GM10248 (cell line): ENCODE measurements at regions not wholly inside any gene's neighbourhood (a gene's known extent, or its start where the extent isn't known, plus 50 kb on each side); places are given as distances from the start of the nearest gene placed in this dataset.

Experiments used
- CTCF ChIA-PET: fragments of 300-600 bp; sonication (Branson Sonifier 250); formaldehyde crosslinking; extraction: SDS; loops from one replicate; lab custom pipeline; 2021; ENCODE audit warnings: antibody characterized with exemption; lab: Yijun Ruan, JAX
- POLR2A ChIA-PET: fragments of 350-650 bp; sonication (Branson Sonifier 250); formaldehyde crosslinking; extraction: SDS; loops from one replicate; lab custom pipeline; 2020; ENCODE audit warnings: antibody characterized with exemption; lab: Yijun Ruan, JAX
- DNase-seq: peaks from one replicate; pipeline ENCODE4 v3.0.0; 2012; ENCODE audit errors: extremely low spot score
- TF ChIP-seq, protein P1 (sequence below): IDR thresholded peaks from 2 replicates; pipeline ENCODE4 v1.5.1; 2012; ENCODE audit warnings: mild to moderate bottlenecking, low read depth; ENCODE audit errors: extremely low read depth, missing control alignments, control extremely low read depth

DNA sequence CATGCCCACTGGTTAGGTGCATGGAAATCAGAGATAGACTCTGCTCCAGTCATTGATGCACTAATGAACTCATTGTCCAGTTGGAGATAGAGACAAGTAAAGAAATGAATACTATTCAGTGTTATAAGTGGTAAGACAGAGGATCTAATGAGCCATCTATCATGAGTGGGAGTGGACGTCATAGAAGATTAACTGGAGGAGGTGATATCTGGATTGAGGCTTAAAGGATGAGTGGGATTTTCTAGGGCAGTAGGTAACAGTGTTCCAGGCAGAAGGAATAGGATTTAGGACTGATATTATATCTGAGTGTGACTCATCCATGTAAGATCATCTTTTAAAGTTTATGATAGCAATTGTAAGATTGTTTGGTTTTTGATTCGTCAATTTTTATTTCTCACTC, 152.2 kb upstream of the CSNK1A1L start:
- CTCF ChIA-PET = no interaction called here
- POLR2A ChIA-PET = no interaction called here
- TF ChIP-seq, protein P1, sequence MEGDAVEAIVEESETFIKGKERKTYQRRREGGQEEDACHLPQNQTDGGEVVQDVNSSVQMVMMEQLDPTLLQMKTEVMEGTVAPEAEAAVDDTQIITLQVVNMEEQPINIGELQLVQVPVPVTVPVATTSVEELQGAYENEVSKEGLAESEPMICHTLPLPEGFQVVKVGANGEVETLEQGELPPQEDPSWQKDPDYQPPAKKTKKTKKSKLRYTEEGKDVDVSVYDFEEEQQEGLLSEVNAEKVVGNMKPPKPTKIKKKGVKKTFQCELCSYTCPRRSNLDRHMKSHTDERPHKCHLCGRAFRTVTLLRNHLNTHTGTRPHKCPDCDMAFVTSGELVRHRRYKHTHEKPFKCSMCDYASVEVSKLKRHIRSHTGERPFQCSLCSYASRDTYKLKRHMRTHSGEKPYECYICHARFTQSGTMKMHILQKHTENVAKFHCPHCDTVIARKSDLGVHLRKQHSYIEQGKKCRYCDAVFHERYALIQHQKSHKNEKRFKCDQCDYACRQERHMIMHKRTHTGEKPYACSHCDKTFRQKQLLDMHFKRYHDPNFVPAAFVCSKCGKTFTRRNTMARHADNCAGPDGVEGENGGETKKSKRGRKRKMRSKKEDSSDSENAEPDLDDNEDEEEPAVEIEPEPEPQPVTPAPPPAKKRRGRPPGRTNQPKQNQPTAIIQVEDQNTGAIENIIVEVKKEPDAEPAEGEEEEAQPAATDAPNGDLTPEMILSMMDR = no peak
- no peak for DNase-seq

DNA sequence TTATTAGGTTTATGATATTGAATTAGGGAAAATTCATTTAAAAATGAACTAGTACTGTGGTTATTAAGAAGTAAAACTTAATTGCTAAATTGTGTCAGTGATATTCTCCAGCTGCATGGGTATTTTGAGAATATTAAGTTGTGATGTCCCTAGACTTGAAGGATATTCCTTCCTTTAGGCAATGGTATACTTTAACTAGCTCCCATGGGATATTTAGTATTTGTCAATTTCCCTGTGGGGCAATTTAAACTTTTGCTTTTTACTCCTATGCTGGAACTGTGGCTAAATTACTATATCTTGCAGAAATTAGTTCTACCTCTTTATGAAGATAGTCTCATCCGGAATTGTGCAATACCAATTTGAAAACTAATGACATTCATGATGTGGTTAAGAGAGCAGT, 151.6 kb upstream of the CSNK1A1L start:
- TF ChIP-seq, protein P1 = no peak
- ChIA-PET CTCF (no interaction called here), POLR2A (no interaction called here)
- no peak for DNase-seq

DNA sequence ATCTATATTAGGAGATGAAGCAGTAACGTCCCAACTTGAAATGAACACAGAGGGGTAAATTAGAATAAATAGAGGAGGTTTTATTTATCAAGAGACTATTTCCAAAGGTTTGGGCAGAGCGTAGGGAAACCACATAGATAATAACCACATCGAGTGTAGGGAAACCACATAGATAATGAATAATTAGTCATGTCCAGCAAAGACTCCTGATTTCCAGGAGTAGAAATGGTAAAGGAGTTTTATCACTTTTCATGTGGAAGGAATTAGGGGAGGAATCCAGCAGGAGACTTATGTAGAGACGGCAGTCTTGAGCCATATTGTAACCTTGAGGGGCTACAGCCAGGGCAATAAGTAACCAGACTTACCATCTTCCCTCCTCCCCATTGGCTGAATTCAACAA, 136.3 kb upstream of the CSNK1A1L start:
- ChIA-PET CTCF (no interaction called here), POLR2A (no interaction called here)
- TF ChIP-seq, protein P1 = no peak
- DNase-seq = no peak

DNA sequence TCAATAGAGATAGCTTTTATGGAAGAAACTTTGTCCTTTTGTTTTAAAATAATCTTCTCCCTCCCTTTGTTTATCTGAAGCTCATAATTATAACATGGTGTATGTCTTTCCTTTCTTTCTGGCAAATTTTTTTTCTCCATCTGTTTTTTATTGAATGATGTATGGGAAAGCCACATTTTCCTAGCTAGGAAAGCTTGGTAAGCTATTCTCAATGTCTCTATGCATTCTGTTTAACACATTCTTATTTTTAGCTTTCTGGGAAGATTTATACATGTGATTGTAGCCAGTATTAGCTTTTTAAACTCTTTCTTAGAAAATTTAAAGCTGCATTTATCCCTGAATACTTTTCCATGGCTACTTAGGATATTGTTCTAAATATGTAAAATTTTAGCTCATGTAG, 124.9 kb upstream of the CSNK1A1L start:
- TF ChIP-seq, protein P1 = no peak
- DNase-seq = no peak
- POLR2A ChIA-PET = no interaction called here
- CTCF ChIA-PET = interaction anchor here (1.0 to 2.0 kb wide), 4 partner anchors 9 to 23 kb away, joined by 3 to 6 read pairs (median 4); no protein-coding TSS in a partner anchor

DNA sequence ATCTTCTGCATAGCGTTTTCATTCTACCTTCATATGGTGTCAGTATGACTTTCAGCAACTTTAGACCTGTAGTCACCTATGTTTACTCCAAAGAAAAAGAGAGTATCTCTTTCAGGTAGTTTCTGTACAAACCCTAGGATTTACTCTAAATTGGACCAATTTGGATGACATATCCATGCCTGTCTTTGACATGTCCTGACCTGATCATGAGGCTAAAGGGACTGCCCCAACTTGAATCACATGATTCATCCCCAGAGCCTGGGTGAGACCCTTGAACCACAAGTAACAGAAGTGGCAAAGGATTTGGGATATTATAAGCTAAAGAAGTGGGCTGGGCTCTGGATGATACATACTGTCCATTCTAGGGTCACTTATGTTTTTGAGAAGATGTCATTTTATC, 124.5 kb upstream of the CSNK1A1L start:
- CTCF ChIA-PET = interaction anchor here (1.7 to 2.0 kb wide), 3 partner anchors 10 to 14 kb away, joined by 4 to 6 read pairs (median 4); no protein-coding TSS in a partner anchor
- POLR2A ChIA-PET = no interaction called here
- TF ChIP-seq, protein P1 = no peak
- no peak for DNase-seq

DNA sequence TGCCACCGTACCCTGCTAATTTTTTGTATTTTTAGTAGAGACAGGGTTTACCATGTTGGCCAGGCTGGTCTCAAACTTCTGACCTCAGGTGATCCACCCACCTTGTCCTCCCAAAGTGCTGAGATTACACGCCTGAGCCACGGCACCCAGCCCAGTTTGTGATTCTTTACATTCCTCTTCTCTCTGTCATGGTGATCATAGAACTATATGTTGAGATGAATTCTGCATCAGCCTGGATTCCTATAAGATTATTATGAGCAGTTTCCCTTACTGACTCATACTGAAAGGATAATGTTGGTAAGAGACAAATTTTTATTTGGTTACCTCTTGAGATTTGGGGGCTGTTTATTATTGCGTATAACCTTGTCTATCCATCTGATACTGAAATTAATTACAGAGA, 121.5 kb upstream of the CSNK1A1L start:
- POLR2A ChIA-PET = no interaction called here
- no peak for DNase-seq
- TF ChIP-seq, protein P1 = no peak
- CTCF ChIA-PET = no interaction called here

DNA sequence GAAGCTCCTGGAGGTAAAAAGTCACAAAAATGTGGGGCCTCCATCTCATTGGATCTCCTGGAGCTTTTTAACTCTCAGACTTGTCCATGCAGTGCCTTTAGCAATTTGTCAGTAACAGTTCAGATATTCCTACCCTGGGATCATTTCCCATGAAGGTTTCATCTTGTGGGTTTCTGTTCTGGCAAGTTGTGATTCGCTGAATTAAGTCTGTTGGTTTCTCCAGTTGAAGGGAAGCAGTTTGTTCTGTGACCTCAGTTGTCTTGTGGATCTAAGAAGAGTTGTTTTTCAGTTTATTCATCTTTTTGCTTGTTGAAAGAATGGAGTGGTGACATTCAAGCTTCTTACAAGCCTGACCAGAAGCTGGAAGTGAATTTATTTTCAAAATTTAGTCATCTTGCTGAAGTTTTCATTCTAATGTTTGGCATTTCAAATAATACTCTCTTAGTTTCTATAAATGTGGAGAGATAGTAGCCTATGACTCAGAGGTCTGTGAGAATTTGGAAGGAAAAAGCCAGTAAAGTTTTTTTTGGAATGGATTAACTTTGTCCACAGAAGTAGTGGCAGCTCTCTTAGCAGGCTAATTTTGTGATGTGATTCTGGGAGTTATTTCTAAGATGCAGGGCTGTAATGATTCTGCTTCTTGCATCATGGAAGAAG, 120.1 kb upstream of the CSNK1A1L start:
- no peak for DNase-seq
- ChIA-PET POLR2A (no interaction called here), CTCF (no interaction called here)
- TF ChIP-seq, protein P1 = no peak
